HepG2 (cell line): ENCODE measurements at regions not wholly inside any gene's neighbourhood (a gene's known extent, or its start where the extent isn't known, plus 50 kb on each side); places are given as distances from the start of the nearest gene placed in this dataset.

Experiments used
- ATAC-seq: fragments of 200-7000 bp; cut with Tn5 transposase; 3 replicates; pipeline ENCODE4 v1.9.1; 2020; ENCODE audit warnings: mild to moderate bottlenecking, moderate library complexity
- BruUV-seq: library from RNA; stranded (reverse); fragments of 400-500 nt; replicated peaks from 2 replicates; lab custom pipeline; 2021; lab: Mats Ljungman, UMichigan
- CTCF ChIA-PET: fragments of 300-600 bp; formaldehyde crosslinking; extraction: SDS; loops from one replicate; lab custom pipeline; 2021; ENCODE audit warnings: low total read pairs, inconsistent platforms, low intra/inter-chr PET ratio; lab: Yijun Ruan, JAX
- POLR2A ChIA-PET: fragments of 350-600 bp; sonication (Branson Sonifier 250); formaldehyde crosslinking; loops from one replicate; lab custom pipeline; 2020; ENCODE audit warnings: antibody characterized with exemption, inconsistent platforms; lab: Yijun Ruan, JAX
- DNase-seq: peaks from one replicate; pipeline ENCODE4 v3.0.0-alpha.2; 2015; ENCODE audit warnings: low spot score
- FAIRE-seq: peaks from 3 replicates; lab custom pipeline; 2011; peaks lifted over from hg19 to GRCh38; lab: Jason Lieb, UNC
- H2AFZ ChIP-seq: one replicate; pipeline ENCODE4 v1.6.1; 2011; ENCODE audit warnings: low read length, inconsistent platforms
- H3K27ac ChIP-seq: fragments of 300-600 bp; 3 replicates; pipeline ENCODE4 v1.8.0; 2011; ENCODE audit warnings: mixed run types, mild to moderate bottlenecking, mixed read lengths, low read length, inconsistent platforms; ENCODE audit not compliant: insufficient read depth; ENCODE audit errors: extremely low read length
- H3K27me3 ChIP-seq, 2 experiments: fragments of 200-600 bp in 1 of 2; 2 replicates in 1 of 2; 3 replicates in 1 of 2; pipeline versions ENCODE4 v1.6.0 to v1.8.0; 2011; ENCODE audit warnings: low read length in 2 of 2, mild to moderate bottlenecking in 2 of 2, moderate library complexity in 2 of 2, inconsistent platforms in 1 of 2; ENCODE audit not compliant: insufficient read depth in 2 of 2, control insufficient read depth in 1 of 2
- H3K36me3 ChIP-seq, 2 experiments: fragments of 200-600 bp in 1 of 2; replicated peaks in 1 of 2; 2 replicates in 1 of 2; 3 replicates in 1 of 2; pipeline versions ENCODE4 v1.5.1 to v1.8.0; 2011; ENCODE audit warnings: low read length in 2 of 2, inconsistent platforms in 1 of 2; ENCODE audit not compliant: insufficient read depth in 2 of 2, control insufficient read depth in 1 of 2
- H3K4me1 ChIP-seq: 2 replicates; pipeline ENCODE4 v1.5.1; 2012; ENCODE audit warnings: low read length, inconsistent platforms; ENCODE audit not compliant: insufficient read depth
- H3K4me2 ChIP-seq: 2 replicates; pipeline ENCODE4 v1.6.0; 2011; ENCODE audit warnings: low read depth, low read length, inconsistent platforms
- H3K4me3 ChIP-seq, 3 experiments: fragments of 200-600 bp in 1 of 3; sonication (generic), shearing (Covaris generic) in 1 of 3; replicated peaks in 1 of 3; 2 replicates each; pipeline ENCODE4 v1.5.1; 2011 to 2016; ENCODE audit warnings: low read length in 3 of 3, inconsistent platforms in 2 of 3, low read depth in 2 of 3, mild to moderate bottlenecking in 2 of 3, control low read depth in 1 of 3, mixed read lengths in 1 of 3; ENCODE audit not compliant: insufficient read depth in 1 of 3
- H3K79me2 ChIP-seq: one replicate; pipeline ENCODE4 v1.6.1; 2011; ENCODE audit warnings: low read length, inconsistent platforms; ENCODE audit not compliant: insufficient read depth
- H3K9ac ChIP-seq: 2 replicates; pipeline ENCODE4 v1.6.0; 2011; ENCODE audit warnings: mild to moderate bottlenecking, low read depth, low read length, inconsistent platforms; ENCODE audit not compliant: insufficient read depth
- H3K9me3 ChIP-seq: 2 replicates; pipeline ENCODE4 v1.5.1; 2012; ENCODE audit warnings: mild to moderate bottlenecking, low read length
- H4K20me1 ChIP-seq: 2 replicates; pipeline ENCODE4 v1.6.0; 2011; ENCODE audit warnings: inconsistent platforms, mild to moderate bottlenecking, low read length, moderate library complexity; ENCODE audit not compliant: insufficient read depth
- ADNP ChIP-seq: sonication (generic); formaldehyde crosslinking; IDR thresholded peaks from 2 replicates; pipeline ENCODE4 v1.4.0; 2020; ENCODE audit warnings: missing genetic modification reagents
- BCL3 ChIP-seq: sonication (generic); formaldehyde crosslinking; IDR thresholded peaks from 2 replicates; pipeline ENCODE4 v1.5.1; 2020; ENCODE audit warnings: mild to moderate bottlenecking, missing genetic modification reagents, moderate library complexity
- CBX1 ChIP-seq: IDR thresholded peaks from one replicate; pipeline ENCODE4 v1.6.1; 2016; ENCODE audit warnings: antibody characterized with exemption, low read depth
- CREB1 ChIP-seq, 2 experiments: fragments of 450-650 bp in 1 of 2; IDR thresholded peaks; 2 replicates each; pipeline ENCODE4 v1.6.1; 2016 to 2017; ENCODE audit warnings: control low read depth in 1 of 2, mild to moderate bottlenecking in 1 of 2, missing compliant biosample characterization in 1 of 2, missing genetic modification characterization in 1 of 2
- E2F2 ChIP-seq: sonication (generic); formaldehyde crosslinking; IDR thresholded peaks from 2 replicates; pipeline ENCODE4 v1.4.0; 2020; ENCODE audit warnings: missing genetic modification reagents, borderline replicate concordance
- HDAC2 ChIP-seq: sonication (generic); formaldehyde crosslinking; IDR thresholded peaks from 2 replicates; pipeline ENCODE4 v1.4.0; 2020; ENCODE audit warnings: missing genetic modification reagents
- HINFP ChIP-seq: sonication (generic); formaldehyde crosslinking; IDR thresholded peaks from 2 replicates; pipeline ENCODE4 v1.4.0; 2020; ENCODE audit warnings: low read depth, mild to moderate bottlenecking, missing genetic modification reagents
- HOXA5 ChIP-seq: sonication (generic); formaldehyde crosslinking; IDR thresholded peaks from 2 replicates; pipeline ENCODE4 v1.4.0; 2020; ENCODE audit warnings: missing genetic modification reagents
- JUND ChIP-seq: sonication (generic); formaldehyde crosslinking; IDR thresholded peaks from 2 replicates; pipeline ENCODE4 v1.8.0; 2022; ENCODE audit warnings: mild to moderate bottlenecking, missing genetic modification reagents
- KDM2A ChIP-seq: sonication (generic); formaldehyde crosslinking; IDR thresholded peaks from 2 replicates; pipeline ENCODE4 v1.4.0; 2020; ENCODE audit warnings: low read depth, missing genetic modification reagents, borderline replicate concordance
- MEF2D ChIP-seq: sonication (generic); formaldehyde crosslinking; IDR thresholded peaks from 2 replicates; pipeline ENCODE4 v1.5.1; 2020; ENCODE audit warnings: mild to moderate bottlenecking, missing genetic modification reagents
- NR1H2 ChIP-seq: sonication (generic); formaldehyde crosslinking; IDR thresholded peaks from 2 replicates; pipeline ENCODE4 v1.8.1; 2022; ENCODE audit warnings: low read depth, missing genetic modification reagents, borderline replicate concordance
- NR2F2 ChIP-seq: IDR thresholded peaks from 2 replicates; pipeline ENCODE4 v1.6.1; 2012; ENCODE audit warnings: low read depth, inconsistent platforms, borderline replicate concordance
- PLRG1 ChIP-seq: fragments of 450-650 bp; conservative IDR thresholded peaks from 2 replicates; pipeline ENCODE4 v1.6.1; 2016
- REPIN1 ChIP-seq: sonication (generic); formaldehyde crosslinking; IDR thresholded peaks from 2 replicates; pipeline ENCODE4 v1.8.0; 2022; ENCODE audit warnings: missing genetic modification reagents, low read depth, mild to moderate bottlenecking, borderline replicate concordance
- RNF219 ChIP-seq: sonication (generic); formaldehyde crosslinking; IDR thresholded peaks from 2 replicates; pipeline ENCODE4 v1.5.0; 2020; ENCODE audit warnings: mild to moderate bottlenecking, missing genetic modification reagents
- TCF12 ChIP-seq, 2 experiments: fragments of 450-650 bp in 1 of 2; sonication (generic) in 1 of 2; formaldehyde crosslinking in 1 of 2; IDR thresholded peaks; 2 replicates each; pipeline versions ENCODE4 v1.6.1 to v1.8.0; 2017 to 2022; ENCODE audit warnings: antibody characterized with exemption in 1 of 2, mild to moderate bottlenecking in 1 of 2, missing genetic modification reagents in 1 of 2, moderate library complexity in 1 of 2
- TMF1 ChIP-seq: sonication (generic); formaldehyde crosslinking; IDR thresholded peaks from 2 replicates; pipeline ENCODE4 v1.8.1; 2022; ENCODE audit warnings: low read depth, missing genetic modification reagents
- ZNF510 ChIP-seq: sonication (generic); formaldehyde crosslinking; IDR thresholded peaks from 2 replicates; pipeline ENCODE4 v1.4.0; 2020; ENCODE audit warnings: low read depth, mild to moderate bottlenecking, missing genetic modification reagents
- ZNF629 ChIP-seq: sonication (generic); formaldehyde crosslinking; conservative IDR thresholded peaks from 2 replicates; pipeline ENCODE4 v1.5.0; 2020; ENCODE audit warnings: missing genetic modification reagents
- ZNF644 ChIP-seq: IDR thresholded peaks from 2 replicates; pipeline ENCODE4 v1.6.1; 2016; ENCODE audit warnings: low read depth
- WGBS: methylation state at CpG from one replicate; pipeline ENCODE4 v1.1.6; 2017; ENCODE audit warnings: low lambda C conversion rate; 5-methylcytosine and 5-hydroxymethylcytosine counted together
- in situ Hi-C: cut with HindIII; loops from 2 replicates; pipeline ENCODE4 v1.10.0; 2017; ENCODE audit warnings: low pct_unique_long_range_greater_than_20kb; ENCODE audit not compliant: extremely low pct_ligation_motif_present
- intact Hi-C: fragments of 100-400 bp; cut with micrococcal nuclease; formaldehyde crosslinking; loops from one replicate; pipeline ENCODE4 v1.10.0; 2022; ENCODE audit not compliant: unreplicated experiment

DNA sequence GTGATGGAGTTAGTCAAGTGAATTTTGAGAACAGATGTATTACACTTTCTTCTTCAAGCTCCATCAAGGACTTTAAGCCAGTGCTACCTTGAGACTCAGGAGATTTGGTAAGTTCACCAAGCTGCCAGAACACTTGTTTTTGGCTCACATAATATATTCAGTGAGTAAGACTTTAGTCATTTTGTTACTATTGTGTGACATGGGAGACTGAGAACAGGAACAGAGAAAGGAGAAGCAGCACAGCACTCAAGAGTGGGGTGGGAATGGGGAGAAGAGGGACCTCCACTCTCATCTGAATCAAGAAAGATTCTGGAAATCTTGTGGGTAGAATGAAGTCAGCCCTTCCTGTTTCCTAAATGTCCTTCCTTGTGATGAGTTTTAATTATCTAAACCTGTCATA, 87.3 kb upstream of the TET2 start (continued):
- TF ChIP-seq HINFP (CRISPR knock-in tag) (no peak), KDM2A (no peak), CBX1 (no peak), NR2F2 (no peak), CREB1 (IDR thresholded peaks at IDR 0.05) (no peak), CREB1 (CRISPR knock-in tag; IDR thresholded peaks at IDR 0.05) (no peak), ADNP (CRISPR knock-in tag) (no peak), JUND (no peak)

DNA sequence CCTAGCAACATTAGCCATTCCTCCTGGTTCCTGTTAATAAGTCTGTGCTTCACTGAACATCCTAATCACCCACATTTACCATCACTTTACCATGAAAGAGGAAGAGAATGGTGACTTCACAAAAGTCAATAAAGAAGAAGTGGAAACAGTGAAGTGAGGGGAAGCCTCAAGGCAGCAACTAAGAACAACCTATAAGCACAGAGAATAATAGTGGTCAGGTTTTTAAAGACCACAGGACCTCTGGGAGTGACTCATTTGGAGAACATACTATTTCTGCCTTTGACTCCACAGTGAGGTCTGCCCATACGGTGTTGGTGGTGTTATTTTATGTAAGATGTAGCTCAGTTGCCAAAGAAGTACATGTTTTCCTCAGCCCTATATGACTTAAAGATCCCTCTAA, 86.0 kb upstream of the TET2 start:
- intact Hi-C loops: no loop called here
- no TSS peak for BruUV-seq
- in situ Hi-C loops: no loop called here
- ATAC-seq (no peak), FAIRE-seq (no peak), DNase-seq (no peak)
- Histone ChIP-seq H3K4me2 (no peak overlapping the region), H3K9me3 (no peaks in the 10 kb centered on the region), H3K4me3 (no peak overlapping the region), H3K79me2 (no peaks in the 10 kb centered on the region), H2AFZ (no peak overlapping the region), H3K4me1 (no peaks in the 10 kb centered on the region), H3K9ac (no peak overlapping the region), H4K20me1 (no peaks in the 10 kb centered on the region), H3K27me3 (no peaks in the 10 kb centered on the region), H3K27ac (no peak overlapping the region), H3K36me3 (no peaks in the 10 kb centered on the region)
- POLR2A ChIA-PET: no interaction called here
- WGBS: 0% methylated on average over 1 of the region's 1 CpG
- CTCF ChIA-PET: no interaction called here
- TF ChIP-seq NR1H2 (CRISPR knock-in tag): no peak
- TF ChIP-seq TMF1: no peak
- TF ChIP-seq PLRG1: no peak
- no peak for TF ChIP-seq TCF12 (IDR thresholded peaks at IDR 0.05)
- TF ChIP-seq TCF12 (CRISPR knock-in tag; IDR thresholded peaks at IDR 0.05): no peak
- no peak for TF ChIP-seq E2F2
- TF ChIP-seq ZNF629 (CRISPR knock-in tag): no peak
- no peak for TF ChIP-seq ZNF510 (CRISPR knock-in tag)
- no peak for TF ChIP-seq ZNF644 (CRISPR knock-in tag)
- TF ChIP-seq RNF219 (CRISPR knock-in tag): no peak
- TF ChIP-seq BCL3 (CRISPR knock-in tag): no peak
- TF ChIP-seq MEF2D (CRISPR knock-in tag): no peak
- no peak for TF ChIP-seq HDAC2
- TF ChIP-seq REPIN1 (CRISPR knock-in tag): no peak
- no peak for TF ChIP-seq HOXA5 (CRISPR knock-in tag)
